MM.1S (cell line): ENCODE measurements at regions not wholly inside any gene's neighbourhood (a gene's known extent, or its start where the extent isn't known, plus 50 kb on each side); places are given as distances from the start of the nearest gene placed in this dataset.

Experiments used
- DNase-seq: peaks from one replicate; pipeline ENCODE4 v3.0.0-alpha.2; 2015
- H2AFZ ChIP-seq: fragments of 300-600 bp; sonication (generic); 2 replicates; pipeline ENCODE4 v1.6.0; 2016; ENCODE audit warnings: antibody characterized with exemption, low read length
- H3F3A ChIP-seq: fragments of 300-600 bp; sonication (generic); 2 replicates; pipeline ENCODE4 v1.6.1; 2016; ENCODE audit warnings: mild to moderate bottlenecking, antibody characterized with exemption, low read length, moderate library complexity, mixed read lengths; ENCODE audit not compliant: insufficient read depth
- H3K27ac ChIP-seq: fragments of 300-600 bp; sonication (generic); 2 replicates; pipeline ENCODE4 v1.5.1; 2016; ENCODE audit warnings: mild to moderate bottlenecking, low read length
- H3K27me3 ChIP-seq: fragments of 300-600 bp; sonication (generic); replicated peaks from 2 replicates; pipeline ENCODE4 v1.6.0; 2016; ENCODE audit warnings: low read length; ENCODE audit not compliant: insufficient read depth
- H3K36me3 ChIP-seq: fragments of 300-600 bp; sonication (generic); replicated peaks from 2 replicates; pipeline ENCODE4 v1.6.1; 2016; ENCODE audit warnings: mild to moderate bottlenecking, low read length, mixed read lengths; ENCODE audit not compliant: insufficient read depth
- H3K4me1 ChIP-seq: fragments of 300-600 bp; sonication (generic); 2 replicates; pipeline ENCODE4 v1.6.1; 2016; ENCODE audit warnings: low read length, mixed read lengths
- H3K4me2 ChIP-seq: fragments of 300-600 bp; sonication (generic); 2 replicates; pipeline ENCODE4 v1.6.0; 2016; ENCODE audit warnings: low read depth, low read length
- H3K4me3 ChIP-seq: fragments of 300-600 bp; sonication (generic); 2 replicates; pipeline ENCODE4 v1.5.1; 2016; ENCODE audit warnings: low read length, mixed read lengths
- H3K79me2 ChIP-seq: fragments of 300-600 bp; sonication (generic); 2 replicates; pipeline ENCODE4 v1.6.1; 2016; ENCODE audit warnings: mixed run types, low read length, mixed read lengths
- H3K9ac ChIP-seq: fragments of 300-600 bp; sonication (generic); 2 replicates; pipeline ENCODE4 v1.6.1; 2016; ENCODE audit warnings: low read length, mixed read lengths
- H3K9me2 ChIP-seq: fragments of 300-600 bp; sonication (generic); replicated peaks from 2 replicates; pipeline ENCODE4 v1.6.1; 2016; ENCODE audit warnings: mild to moderate bottlenecking, low read length, mixed read lengths; ENCODE audit not compliant: insufficient read depth
- H3K9me3 ChIP-seq: fragments of 300-600 bp; sonication (generic); replicated peaks from 2 replicates; pipeline ENCODE4 v1.6.1; 2016; ENCODE audit warnings: mild to moderate bottlenecking, low read length, mixed read lengths; ENCODE audit not compliant: insufficient read depth
- H4K20me1 ChIP-seq: fragments of 300-600 bp; sonication (generic); 2 replicates; pipeline ENCODE4 v1.6.1; 2016; ENCODE audit warnings: mild to moderate bottlenecking, low read length, moderate library complexity, mixed read lengths; ENCODE audit not compliant: insufficient read depth
- CTCF ChIP-seq: fragments of 300-600 bp; sonication (generic); IDR thresholded peaks from 2 replicates; pipeline ENCODE4 v1.5.1; 2016; ENCODE audit warnings: antibody characterized with exemption, low read length, mixed read lengths
- EZH2 ChIP-seq: fragments of 300-600 bp; sonication (generic); optimal IDR thresholded peaks from 2 replicates; pipeline ENCODE3; 2017; ENCODE audit warnings: low read depth, mild to moderate bottlenecking, antibody characterized with exemption, low read length, mixed read lengths
- EZH2phosphoT487 ChIP-seq: fragments of 300-600 bp; sonication (generic); IDR thresholded peaks from 2 replicates; pipeline ENCODE4 v1.6.1; 2018; ENCODE audit warnings: antibody characterized with exemption, low read length

DNA sequence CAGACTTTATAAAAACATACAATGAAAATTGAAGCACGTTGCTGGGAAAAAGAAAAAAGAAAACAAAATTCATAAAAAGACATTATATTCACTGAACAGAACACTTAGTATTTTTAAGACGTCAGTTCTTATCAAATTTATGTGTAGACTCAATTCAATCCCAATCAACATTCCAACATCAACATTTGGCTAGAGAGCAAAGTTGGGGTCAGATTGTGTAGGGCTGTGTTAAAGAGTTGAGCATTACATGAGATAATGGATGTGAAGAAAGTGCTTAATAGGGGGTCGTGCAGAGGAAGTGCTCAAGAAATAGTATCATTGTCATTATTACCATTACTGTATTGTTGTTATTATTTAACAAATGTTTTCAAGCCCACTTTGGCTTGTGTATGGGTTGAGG lies 154.1 kb upstream of the TNP1 start:
- Histone ChIP-seq H3K9ac (no peak overlapping the region), H3K9me2 (no peaks in the 10 kb centered on the region), H3K4me3 (no peak overlapping the region), H4K20me1 (no peaks in the 10 kb centered on the region), H3K4me2 (no peak overlapping the region), H3K79me2 (no peaks in the 10 kb centered on the region), H3K27ac (no peak overlapping the region), H3K4me1 (no peaks in the 10 kb centered on the region), H3K9me3 (no peaks in the 10 kb centered on the region), H3K36me3 (no peaks in the 10 kb centered on the region), H3K27me3 (no peaks in the 10 kb centered on the region), H3F3A (no peaks in the 10 kb centered on the region), H2AFZ (no peak overlapping the region)
- TF ChIP-seq EZH2phosphoT487 (no peak), EZH2 (no peak), CTCF (no peak)
- DNase-seq, result no peak

DNA sequence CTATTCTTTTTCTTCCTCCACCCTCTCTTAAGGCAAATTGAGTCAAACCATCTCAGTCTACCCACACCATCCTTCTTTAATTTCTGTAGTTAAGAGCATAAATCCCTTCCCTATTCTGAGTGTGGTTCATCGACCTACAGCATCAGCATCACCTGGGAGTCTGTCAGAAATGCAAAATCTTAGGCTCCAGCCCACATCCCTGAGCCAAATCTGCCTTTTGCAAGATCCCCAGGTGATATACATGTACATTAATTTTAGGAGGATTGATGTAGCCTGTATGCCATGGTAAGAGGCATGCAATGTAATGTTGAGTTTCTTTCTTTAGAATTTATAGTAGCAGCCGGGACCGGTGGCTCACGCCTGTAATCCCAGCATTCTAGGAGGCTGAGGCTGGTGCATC lies 151.7 kb upstream of the TNP1 start:
- no peaks in the 10 kb centered on the region for H3K27me3 ChIP-seq
- TF ChIP-seq EZH2phosphoT487 (no peak), EZH2 (no peak), CTCF (no peak)
- H3K79me2 ChIP-seq, result no peaks in the 10 kb centered on the region
- no peaks in the 10 kb centered on the region for H3F3A ChIP-seq
- H3K9me2 ChIP-seq, result no peaks in the 10 kb centered on the region
- H3K27ac ChIP-seq, result no peak overlapping the region
- H3K4me2 ChIP-seq, result no peak overlapping the region
- no peak overlapping the region for H3K4me3 ChIP-seq
- H3K9ac ChIP-seq, result no peak overlapping the region
- no peaks in the 10 kb centered on the region for H3K36me3 ChIP-seq
- no peaks in the 10 kb centered on the region for H4K20me1 ChIP-seq
- no peaks in the 10 kb centered on the region for H3K4me1 ChIP-seq
- H3K9me3 ChIP-seq, result no peaks in the 10 kb centered on the region
- no peak overlapping the region for H2AFZ ChIP-seq
- DNase-seq, result no peak

- DNase-seq, result no peak
- Histone ChIP-seq H3K9me3 (no peaks in the 10 kb centered on the region), H3K27ac (no peak overlapping the region), H3K4me1 (no peaks in the 10 kb centered on the region), H3K9me2 (no peaks in the 10 kb centered on the region), H4K20me1 (no peaks in the 10 kb centered on the region), H3F3A (no peaks in the 10 kb centered on the region), H2AFZ (no peak overlapping the region), H3K79me2 (no peaks in the 10 kb centered on the region), H3K27me3 (no peaks in the 10 kb centered on the region), H3K9ac (no peak overlapping the region), H3K4me2 (no peak overlapping the region), H3K36me3 (no peaks in the 10 kb centered on the region), H3K4me3 (no peak overlapping the region)
- TF ChIP-seq EZH2phosphoT487 (no peak), CTCF (no peak), EZH2 (no peak)
These were observed 150.3 kb upstream of the TNP1 start for GRCh38 chr2:217010173-217010572.

- no peak for DNase-seq
- H3K4me3 ChIP-seq, result no peak overlapping the region
- H2AFZ ChIP-seq, result no peak overlapping the region
- H3F3A ChIP-seq, result no peaks in the 10 kb centered on the region
- H3K4me2 ChIP-seq, result no peak overlapping the region
- no peaks in the 10 kb centered on the region for H3K79me2 ChIP-seq
- no peaks in the 10 kb centered on the region for H3K9me3 ChIP-seq
- TF ChIP-seq CTCF (no peak), EZH2phosphoT487 (no peak), EZH2 (no peak)
- H3K9me2 ChIP-seq, result no peaks in the 10 kb centered on the region
- no peak overlapping the region for H3K27ac ChIP-seq
- no peaks in the 10 kb centered on the region for H4K20me1 ChIP-seq
- no peaks in the 10 kb centered on the region for H3K36me3 ChIP-seq
- no peaks in the 10 kb centered on the region for H3K27me3 ChIP-seq
- no peaks in the 10 kb centered on the region for H3K4me1 ChIP-seq
- H3K9ac ChIP-seq, result no peak overlapping the region
These were observed 148.9 kb upstream of the TNP1 start for GRCh38 chr2:217008794-217009193.
